ENCODE measurements at regions not wholly inside any gene's neighbourhood (a gene's known extent, or its start where the extent isn't known, plus 50 kb on each side); places are given as distances from the start of the nearest gene placed in this dataset.
"Not testable (repeated sequence)": the region's sequence is repeated elsewhere in the genome, so short reads cannot be mapped to it uniquely, and the experiment has no call there.

DNA sequence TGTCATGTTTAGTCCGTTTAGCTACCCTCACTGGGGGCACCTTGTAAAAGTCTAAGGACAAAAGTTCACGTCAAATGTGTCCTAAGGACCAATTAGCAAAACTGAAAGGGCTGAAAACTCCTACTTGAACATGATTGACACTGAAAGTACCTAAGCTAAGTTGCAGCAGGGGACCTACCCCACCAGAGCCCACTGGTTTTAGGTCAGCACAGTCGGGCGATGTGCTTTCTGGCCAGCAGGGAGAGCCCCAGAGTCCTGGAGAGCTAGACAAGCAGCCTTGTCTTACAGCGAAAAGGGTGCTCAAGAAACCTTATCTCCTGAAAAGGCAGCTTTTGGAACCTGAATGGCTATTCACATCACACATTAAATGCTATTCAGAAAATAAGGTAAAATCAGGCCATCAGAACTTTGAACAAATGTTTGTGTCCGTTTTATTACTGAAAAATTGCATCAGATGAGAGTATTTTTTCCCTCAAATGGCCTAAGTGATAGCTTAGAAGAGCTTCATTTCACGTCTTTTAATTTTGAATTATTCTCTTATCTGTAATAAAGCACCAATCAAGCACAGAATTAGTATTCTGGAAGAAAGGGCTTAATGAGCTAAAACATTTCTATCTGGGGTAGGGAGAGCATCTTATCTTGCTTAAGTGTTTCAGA, 52.2 kb upstream of the MKI67 start:
- DNase-seq = peak; percentile 13

GRCh38 chr10:128180843-128181242, 54.6 kb upstream of the MKI67 start:
- no peak for DNase-seq

DNA sequence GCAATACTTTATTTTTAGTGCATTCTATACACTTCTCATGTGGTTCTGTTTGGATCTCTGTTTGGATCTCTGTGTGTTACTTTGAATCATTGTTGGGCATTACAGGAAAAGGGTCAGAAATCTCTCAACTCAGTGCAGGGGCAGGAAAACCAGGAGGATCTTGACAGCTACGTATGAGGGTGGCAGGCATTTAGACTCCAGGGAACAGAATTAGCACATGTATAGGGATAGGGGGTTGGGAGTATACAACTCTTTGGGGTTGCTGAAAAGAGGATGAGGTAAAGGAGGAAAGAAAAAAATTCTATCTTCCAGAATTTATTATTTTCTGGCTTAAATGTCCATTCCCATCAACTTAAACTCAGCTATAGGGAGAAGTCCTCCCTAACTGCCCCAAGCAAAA, 59.4 kb upstream of the MKI67 start:
- DNase-seq = no peak

DNA sequence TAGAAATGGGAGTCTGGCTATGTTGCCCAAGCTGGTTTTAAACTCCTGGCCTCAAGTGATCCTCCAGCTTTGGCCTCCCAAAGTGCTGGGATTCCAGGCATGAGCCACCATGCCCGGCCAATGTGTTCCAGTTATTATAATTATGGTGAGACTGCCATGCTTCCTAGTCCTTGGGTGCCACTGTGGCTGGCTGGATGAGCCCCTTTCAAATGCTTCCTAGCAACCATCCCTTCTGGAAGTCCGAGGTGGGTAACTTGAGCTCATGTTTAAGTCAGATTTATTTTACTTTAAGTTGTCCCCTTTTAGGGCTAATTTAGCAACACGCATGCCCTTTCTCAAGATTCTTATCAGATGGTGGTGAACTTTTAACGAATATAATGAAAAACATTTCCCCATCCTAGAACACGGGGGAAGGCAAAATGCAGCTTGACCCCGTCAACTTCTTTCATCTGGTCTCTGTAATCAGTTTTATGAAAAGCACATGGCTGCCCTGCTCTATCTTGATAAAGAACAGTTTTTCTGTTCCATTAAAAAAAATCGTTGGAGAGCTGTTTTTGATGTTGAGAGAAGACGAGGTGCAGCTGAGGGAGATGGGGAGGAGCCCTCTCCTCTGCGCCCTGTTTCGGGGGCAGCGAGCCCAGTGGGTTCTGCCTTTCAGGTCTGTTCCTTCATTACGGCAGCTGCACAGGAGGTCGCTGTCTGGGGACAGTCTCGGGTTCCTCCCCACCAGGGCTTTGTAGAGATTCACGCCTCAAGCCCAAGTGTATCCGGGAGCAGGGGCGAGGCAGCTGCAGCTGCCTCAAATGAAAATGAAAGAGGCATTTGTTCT, 61.0 kb upstream of the MKI67 start:
- DNase-seq = peak; percentile 69

DNA sequence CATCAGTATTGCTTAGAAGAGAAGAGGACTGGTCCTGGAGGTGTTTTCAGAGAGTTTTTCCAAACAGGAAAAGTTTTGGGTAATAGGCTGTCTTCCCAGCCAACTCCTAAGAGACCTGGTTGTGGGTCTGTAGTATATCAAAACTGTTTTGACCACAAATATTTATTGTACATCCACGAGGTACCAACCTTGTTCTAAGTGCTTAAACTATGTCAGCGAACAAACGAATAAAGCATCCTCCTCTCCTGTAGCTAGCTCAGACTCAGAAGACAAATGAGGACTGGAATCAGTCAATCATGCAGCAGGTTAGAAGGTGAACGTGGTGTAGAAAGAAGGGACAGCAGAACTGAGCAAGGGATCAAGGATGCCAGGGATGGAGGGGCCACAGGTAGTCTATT, 61.6 kb upstream of the MKI67 start:
- DNase-seq = no peak

DNA sequence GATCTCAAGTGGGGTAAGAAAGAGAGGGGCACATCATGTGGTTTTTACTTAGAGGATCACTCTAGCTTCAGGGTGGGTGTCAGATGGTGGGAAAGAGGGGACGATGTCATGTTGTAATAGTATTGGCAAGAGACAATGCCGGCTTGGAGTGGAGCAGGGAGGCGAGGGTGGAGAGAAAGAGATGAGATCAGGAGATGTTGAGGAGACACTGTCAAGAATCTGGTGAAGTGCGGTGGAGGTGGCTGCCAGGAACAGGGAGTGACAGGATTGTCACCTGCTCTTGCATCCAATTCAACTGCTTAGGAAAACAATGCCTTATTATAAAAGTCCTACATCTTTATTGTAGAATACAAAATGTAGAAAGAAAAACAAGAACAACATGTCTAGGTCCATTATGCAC, 63.0 kb upstream of the MKI67 start:
- DNase-seq = no peak

GRCh38 chr10:128191847-128192246, 65.6 kb upstream of the MKI67 start:
- no peak for DNase-seq

DNA sequence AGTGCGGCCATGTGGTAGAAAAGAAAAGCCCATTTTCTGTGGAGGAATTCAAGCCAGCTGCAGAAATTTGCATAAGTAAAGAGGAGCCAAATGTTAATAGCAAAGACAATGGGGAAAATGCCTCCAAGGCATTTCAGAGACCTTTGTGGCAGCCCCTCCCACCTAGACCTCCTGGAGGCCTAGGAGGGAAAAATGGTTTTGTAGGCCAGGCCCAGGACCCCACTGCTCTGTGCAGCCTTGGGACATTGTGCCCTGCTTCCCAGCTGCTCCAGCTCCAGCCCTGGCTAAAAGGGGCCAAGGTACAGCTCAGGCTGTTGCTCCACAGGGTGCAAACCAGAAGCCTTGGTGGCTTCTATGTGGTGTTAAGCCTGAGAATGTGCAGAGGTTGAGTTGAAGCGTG, 75.6 kb upstream of the MKI67 start:
- not testable (repeated sequence) for DNase-seq

GRCh38 chr10:128203028-128203427, 76.8 kb upstream of the MKI67 start:
- DNase-seq = no peak

GRCh38 chr10:128205591-128205990, 79.4 kb upstream of the MKI67 start:
- not testable (repeated sequence) for DNase-seq

- DNase-seq = no peak
Observed at GRCh38 chr10:128206676-128207075, 80.5 kb upstream of the MKI67 start.

- no peak for DNase-seq
Observed at GRCh38 chr10:128209862-128210214, 83.6 kb upstream of the MKI67 start.

GRCh38 chr10:128210215-128211063, 84.2 kb upstream of the MKI67 start:
- DNase-seq = peak; percentile 71

GRCh38 chr10:128211064-128211504, 84.9 kb upstream of the MKI67 start:
- DNase-seq = no peak

GRCh38 chr10:128211953-128212727, 85.9 kb upstream of the MKI67 start:
- DNase-seq = peak; percentile 92

GRCh38 chr10:128213156-128213555, 86.9 kb upstream of the MKI67 start:
- peak; percentile 56 for DNase-seq

DNA sequence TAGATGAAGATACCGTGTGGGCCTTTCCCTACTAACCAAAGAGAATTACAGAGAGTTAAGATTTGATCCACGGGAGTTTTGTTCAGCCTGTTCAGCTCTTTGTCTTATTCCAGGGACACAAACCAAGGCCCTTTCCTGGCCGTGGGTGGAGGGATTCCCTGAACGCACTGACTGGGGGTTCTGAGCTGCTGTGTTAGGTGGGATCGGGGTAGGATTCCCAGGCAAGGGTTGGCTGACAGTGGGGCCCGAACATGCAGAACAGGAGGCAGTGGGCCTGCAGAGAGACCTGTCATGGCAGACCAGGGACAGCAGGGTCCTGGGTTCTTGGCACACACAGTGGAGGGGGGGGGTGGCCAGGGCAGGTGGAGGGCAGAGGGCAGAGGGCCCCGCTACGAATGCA, 89.5 kb upstream of the MKI67 start:
- no peak for DNase-seq

- no peak for DNase-seq
Observed at GRCh38 chr10:128217136-128217535, 90.9 kb upstream of the MKI67 start.

DNA sequence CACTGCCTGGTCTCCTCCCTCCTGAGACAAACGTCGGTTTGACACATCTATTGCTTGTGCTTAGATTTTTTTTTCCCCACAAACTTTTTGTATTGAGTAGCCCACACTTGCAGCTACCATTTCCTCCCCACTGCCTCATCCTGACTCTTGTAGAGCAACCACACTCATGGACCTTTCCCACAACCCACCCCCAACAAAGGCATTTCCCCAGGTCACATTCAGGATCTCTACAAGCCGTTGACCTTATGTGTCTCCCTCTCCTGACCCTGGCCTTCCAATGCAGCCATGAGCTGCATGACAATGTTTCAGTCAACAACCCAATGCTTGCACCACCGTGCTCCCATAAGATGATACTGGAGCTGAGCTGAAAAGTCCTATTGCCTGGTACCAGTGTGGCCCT, 91.9 kb upstream of the MKI67 start:
- DNase-seq = no peak

GRCh38 chr10:128219295-128219694, 93.1 kb upstream of the MKI67 start:
- no peak for DNase-seq

DNA sequence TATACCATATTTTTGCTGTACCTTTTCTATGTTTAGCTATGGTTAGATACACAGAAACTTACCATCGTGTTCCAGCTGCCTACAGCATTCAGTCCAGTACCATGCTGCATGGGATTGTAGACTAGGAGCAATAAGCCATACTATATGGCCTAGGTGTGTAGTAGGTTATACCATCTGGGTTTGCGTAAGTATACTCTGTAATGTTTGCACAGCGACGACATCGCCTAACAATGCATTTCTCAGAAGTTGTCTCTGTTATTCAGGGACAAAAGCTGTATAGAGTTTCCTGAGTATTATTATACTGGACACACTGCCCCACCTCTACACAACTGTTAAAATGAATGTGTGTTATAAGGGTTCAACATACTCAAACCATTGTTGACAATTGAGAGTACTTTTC, 93.8 kb upstream of the MKI67 start:
- DNase-seq = no peak

DNA sequence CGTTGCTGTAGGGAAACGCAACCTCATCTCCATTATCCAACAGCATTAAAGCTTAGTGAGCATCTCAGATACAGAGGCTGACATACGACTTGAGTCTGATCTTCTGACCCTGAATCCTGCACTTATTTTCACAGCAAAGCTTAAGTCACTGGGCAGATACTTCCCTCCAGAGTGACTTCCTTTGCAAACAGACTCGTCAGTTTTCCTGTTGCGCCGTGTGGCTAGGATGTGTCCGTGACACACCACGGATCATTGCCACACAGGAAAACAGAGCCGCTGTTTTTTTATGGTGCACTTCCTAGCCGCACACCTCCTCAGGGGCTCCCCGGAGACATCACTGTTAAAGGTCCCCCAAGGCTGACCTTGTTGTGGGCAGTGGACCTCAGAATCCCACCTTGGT, 94.9 kb upstream of the MKI67 start:
- no peak for DNase-seq
